Hepatocyte (in vitro differentiated cells): ENCODE measurements at regions not wholly inside any gene's neighbourhood (a gene's known extent, or its start where the extent isn't known, plus 50 kb on each side); places are given as distances from the start of the nearest gene placed in this dataset.

ENCODE experiments used
- EZH2 ChIP-seq: fragments of 200-600 bp; sonication (generic); IDR thresholded peaks from 2 replicates; pipeline ENCODE4 v1.6.1; 2016; ENCODE audit warnings: antibody characterized with exemption, mild to moderate bottlenecking, borderline replicate concordance
- TF ChIP-seq, protein P1 (sequence below): fragments of 200-600 bp; sonication (generic); IDR thresholded peaks from 2 replicates; pipeline ENCODE4 v1.5.1; 2016; ENCODE audit warnings: antibody characterized with exemption, mild to moderate bottlenecking; ENCODE audit not compliant: poor library complexity

DNA sequence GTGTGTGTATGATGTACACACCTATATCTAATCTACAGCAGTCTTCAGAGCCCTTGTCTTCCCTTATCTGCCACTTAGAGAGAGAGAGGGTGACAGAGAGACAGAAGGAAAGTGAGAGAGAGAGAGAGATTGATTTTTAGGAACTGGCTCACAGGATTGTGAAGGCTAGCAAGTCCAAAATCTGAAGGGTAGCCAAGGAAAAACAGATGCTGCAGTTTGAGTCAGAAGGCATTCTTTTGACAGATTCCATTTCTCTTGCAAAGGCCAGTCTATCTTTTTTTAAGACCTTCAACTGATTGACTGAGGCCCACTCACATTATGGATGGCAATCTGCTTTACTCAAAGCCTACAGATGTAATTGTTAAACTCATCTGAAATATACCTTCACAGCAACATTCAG, 664.0 kb upstream of the IGFBP7 start:
- TF ChIP-seq, protein P1, sequence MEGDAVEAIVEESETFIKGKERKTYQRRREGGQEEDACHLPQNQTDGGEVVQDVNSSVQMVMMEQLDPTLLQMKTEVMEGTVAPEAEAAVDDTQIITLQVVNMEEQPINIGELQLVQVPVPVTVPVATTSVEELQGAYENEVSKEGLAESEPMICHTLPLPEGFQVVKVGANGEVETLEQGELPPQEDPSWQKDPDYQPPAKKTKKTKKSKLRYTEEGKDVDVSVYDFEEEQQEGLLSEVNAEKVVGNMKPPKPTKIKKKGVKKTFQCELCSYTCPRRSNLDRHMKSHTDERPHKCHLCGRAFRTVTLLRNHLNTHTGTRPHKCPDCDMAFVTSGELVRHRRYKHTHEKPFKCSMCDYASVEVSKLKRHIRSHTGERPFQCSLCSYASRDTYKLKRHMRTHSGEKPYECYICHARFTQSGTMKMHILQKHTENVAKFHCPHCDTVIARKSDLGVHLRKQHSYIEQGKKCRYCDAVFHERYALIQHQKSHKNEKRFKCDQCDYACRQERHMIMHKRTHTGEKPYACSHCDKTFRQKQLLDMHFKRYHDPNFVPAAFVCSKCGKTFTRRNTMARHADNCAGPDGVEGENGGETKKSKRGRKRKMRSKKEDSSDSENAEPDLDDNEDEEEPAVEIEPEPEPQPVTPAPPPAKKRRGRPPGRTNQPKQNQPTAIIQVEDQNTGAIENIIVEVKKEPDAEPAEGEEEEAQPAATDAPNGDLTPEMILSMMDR, result no peak
- TF ChIP-seq EZH2, result no peak
